ENCODE measurements at regions not wholly inside any gene's neighbourhood (a gene's known extent, or its start where the extent isn't known, plus 50 kb on each side); places are given as distances from the start of the nearest gene placed in this dataset.

- DNase-seq: no peak
Observed at GRCh38 chr5:3220638-3221288, 374.9 kb upstream of the IRX1 start.

DNA sequence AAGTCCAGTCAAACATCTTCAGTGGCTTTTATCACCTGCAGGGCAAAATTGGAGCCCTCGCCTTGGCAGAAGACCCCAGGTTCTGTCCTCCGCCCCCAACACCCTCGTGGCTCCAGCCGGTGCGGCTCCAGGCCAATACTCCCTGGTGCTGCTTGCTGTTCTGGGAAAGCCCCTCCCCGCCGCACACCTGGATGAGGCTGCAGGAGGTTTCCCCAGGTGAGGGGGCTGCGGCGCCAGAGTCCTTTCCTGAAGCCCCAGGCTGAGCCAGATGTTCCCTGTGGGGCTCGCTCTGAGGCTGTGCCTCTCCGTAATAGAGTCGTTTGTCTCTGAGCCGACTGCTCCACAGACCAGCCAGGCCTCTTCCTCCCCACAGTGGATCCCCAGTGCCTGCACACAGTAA lies 375.4 kb upstream of the IRX1 start:
- DNase-seq: no peak

- DNase-seq: no peak
Observed at GRCh38 chr5:3218916-3219650, 376.5 kb upstream of the IRX1 start.

DNA sequence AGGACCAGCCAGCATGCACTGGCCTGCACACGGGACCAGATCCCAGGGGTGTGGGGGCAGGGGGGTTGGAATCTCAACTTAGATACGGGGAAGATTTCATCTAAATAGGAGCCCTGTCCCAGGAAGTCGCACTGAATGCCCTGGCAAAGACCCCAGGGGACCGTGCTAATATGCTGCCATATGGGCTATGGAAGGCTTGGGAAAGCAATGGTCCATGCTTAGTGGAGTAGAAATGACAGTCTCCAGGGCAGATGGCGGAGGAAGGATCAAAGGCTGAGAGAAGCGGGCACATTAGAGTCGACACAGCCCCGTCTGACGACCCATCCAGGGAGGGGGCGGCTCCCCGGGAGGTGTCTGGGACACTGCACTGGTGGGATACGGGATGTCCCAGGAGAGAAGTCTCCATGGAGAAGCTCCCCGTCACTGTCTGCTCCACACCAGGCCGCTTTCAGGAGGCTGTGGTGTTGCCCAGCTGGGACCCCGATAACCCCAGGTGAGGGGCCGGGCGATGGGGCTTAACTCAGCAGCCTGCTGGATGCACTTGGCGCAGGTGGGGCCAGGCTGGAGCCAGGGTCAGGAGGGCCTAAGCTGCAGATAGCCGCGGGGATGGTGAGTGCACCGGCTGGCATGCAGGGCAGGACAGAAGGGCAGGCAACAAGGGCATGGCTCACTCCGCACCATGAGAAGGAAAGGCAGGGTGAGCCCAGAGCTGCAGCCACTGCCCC lies 377.7 kb upstream of the IRX1 start:
- DNase-seq: no peak

GRCh38 chr5:3217114-3217513 lies 378.5 kb upstream of the IRX1 start:
- no peak for DNase-seq

DNA sequence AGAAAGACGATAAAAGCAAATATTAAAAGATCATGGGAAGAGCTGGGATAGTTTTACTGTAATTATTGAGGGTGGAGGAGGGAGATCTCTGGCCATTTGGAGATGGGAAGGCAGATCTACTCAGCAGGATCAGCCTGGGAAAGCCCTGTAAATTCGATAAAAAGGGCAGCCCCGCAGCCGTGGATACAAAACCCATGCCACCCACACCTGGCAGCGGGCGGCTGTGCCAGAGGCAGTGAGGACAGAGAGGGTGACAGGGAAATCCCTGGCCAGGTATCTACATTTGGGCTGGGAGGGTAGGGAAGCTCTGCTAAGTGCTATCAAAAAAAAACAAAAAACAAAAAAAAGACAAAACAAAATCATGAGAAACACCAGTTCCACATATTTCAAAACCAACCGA lies 379.2 kb upstream of the IRX1 start:
- no peak for DNase-seq

DNA sequence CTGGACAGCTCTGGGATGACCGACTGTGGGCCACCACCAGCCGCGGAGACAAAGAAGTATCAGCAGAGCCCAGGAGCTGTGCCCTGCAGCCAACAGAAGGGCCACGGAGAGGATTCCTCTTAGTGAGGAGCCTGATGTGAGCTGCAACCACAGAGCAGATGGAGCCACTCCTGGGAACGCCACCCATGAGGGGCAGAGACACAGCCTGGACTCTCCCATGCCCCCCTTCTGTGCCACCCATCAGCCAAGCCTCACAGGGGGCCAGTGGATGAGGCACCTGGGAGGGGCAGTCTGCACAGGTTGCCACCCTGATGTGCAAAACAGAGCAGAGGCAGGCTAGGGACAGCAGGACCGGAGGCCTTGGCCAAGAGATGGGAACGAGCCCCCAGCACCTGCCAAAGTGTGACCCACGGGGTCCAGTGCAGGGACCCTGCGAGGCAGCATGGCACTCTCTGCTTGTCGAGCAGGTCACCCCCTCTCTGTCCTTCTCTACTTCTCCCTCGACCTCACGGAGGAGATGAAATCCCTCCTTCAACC lies 380.7 kb upstream of the IRX1 start:
- no peak for DNase-seq

GRCh38 chr5:3214396-3214795 lies 381.2 kb upstream of the IRX1 start:
- no peak for DNase-seq

GRCh38 chr5:3212869-3213268 lies 382.8 kb upstream of the IRX1 start:
- no peak for DNase-seq

GRCh38 chr5:3210531-3210930 lies 385.1 kb upstream of the IRX1 start:
- no peak for DNase-seq

GRCh38 chr5:3209918-3210317 lies 385.7 kb upstream of the IRX1 start:
- no peak for DNase-seq

- no peak for DNase-seq
Observed at GRCh38 chr5:3202570-3202969, 393.1 kb upstream of the IRX1 start.

- no peak for DNase-seq
Observed at GRCh38 chr5:3201941-3202340, 393.7 kb upstream of the IRX1 start.

- no peak for DNase-seq
Observed at GRCh38 chr5:3201121-3201520, 394.5 kb upstream of the IRX1 start.

DNA sequence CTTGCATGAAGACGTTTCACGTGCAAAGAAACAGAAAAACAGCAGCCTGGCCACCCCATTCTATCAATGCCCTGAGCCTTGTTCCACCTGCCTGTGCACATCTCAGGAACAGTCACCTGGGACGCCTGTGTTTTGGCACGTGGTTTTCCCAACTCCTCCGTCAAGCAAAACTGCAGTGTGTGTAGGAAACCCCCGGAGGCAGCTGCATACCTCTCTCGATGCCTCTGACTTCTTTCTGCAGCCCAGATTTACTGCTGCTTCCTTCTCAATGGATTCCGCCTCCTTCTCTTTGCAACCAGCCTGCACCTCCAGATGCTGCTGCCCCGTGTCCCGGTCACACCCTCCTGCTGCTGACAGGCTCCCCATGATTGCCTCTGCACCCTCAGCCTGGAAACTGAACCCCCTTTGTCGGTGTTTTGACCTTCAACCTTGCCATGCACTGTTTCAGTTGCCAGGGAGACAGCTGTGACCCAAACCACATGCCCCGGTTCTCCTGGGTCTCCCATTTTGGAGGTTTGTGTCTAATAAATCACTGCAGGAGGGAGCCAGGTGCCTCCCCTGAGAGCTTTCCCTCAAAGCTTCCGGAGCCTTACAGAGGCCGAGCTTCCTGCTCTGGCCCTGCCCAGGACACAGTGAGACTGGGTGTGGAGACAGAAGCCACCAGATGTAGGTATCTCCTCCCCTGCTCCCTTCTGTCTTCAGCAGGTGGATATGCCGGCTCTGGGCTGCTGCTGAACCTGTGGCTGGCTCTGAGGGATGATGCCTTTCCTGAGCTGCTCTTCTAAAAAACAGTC lies 395.5 kb upstream of the IRX1 start:
- no peak for DNase-seq

- DNase-seq: no peak
Observed at GRCh38 chr5:3198074-3198449, 397.6 kb upstream of the IRX1 start.

GRCh38 chr5:3197304-3198073 lies 398.1 kb upstream of the IRX1 start:
- peak; percentile 4 for DNase-seq

DNA sequence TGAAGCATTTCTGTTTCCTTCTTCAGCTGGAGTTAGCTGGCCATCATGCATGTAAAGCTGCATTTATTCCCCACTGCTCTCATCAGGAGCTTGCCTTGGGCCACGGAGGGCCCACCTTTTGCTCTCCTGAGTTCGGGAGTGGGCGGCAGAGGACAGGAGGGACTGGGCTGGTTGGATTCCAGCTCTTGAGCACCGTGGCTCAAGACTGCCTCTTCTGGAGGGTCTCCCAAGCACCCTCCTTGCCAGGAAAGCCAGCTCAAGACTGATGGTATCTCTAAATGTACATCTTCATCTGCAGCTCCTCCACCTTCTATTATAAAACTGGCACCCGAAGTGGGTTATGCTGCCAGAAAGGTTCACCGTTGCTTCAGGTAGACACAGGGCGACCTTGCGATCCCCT lies 399.6 kb upstream of the IRX1 start:
- no peak for DNase-seq

GRCh38 chr5:3194684-3195083 lies 400.9 kb upstream of the IRX1 start:
- no peak for DNase-seq

DNA sequence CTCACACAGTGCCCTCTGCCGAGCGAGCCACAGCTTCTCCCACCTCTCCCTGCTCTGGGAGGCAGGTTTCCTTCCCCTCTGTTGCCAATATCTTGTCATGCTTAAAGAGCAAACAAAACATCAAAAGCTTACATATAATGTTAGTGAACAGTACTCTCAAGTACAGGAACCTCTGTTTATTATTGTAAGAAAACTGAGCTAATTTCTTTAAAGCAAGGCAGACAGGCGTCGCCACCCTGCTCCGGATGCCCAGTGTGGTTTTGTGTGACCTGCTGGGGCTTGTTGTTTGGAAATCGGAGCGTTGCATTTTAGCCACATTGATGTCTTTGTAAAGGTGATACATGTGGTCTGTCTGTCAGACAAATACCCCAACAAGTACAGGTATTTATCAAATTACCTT lies 401.4 kb upstream of the IRX1 start:
- DNase-seq: no peak

- DNase-seq: no peak
Observed at GRCh38 chr5:3191585-3191984, 404.0 kb upstream of the IRX1 start.

GRCh38 chr5:3190930-3191329 lies 404.7 kb upstream of the IRX1 start:
- DNase-seq: no peak

All from fibroblast of skin of scalp (primary cell).